Naive B cell (primary cell): ENCODE measurements at regions not wholly inside any gene's neighbourhood (a gene's known extent, or its start where the extent isn't known, plus 50 kb on each side); places are given as distances from the start of the nearest gene placed in this dataset.
"Not testable (repeated sequence)": the region's sequence is repeated elsewhere in the genome, so short reads cannot be mapped to it uniquely, and the experiment has no call there.

Experiments
- ATAC-seq, 2 donors: fragments of 150-1000 bp; cut with Tn5 transposase; 2 replicates each; pipeline ENCODE4 v1.10.0; 2021; ENCODE audit warnings: low read depth in 2 of 2, mild to moderate bottlenecking in 2 of 2, moderate library complexity in 2 of 2
- DNase-seq: peaks from one replicate; pipeline ENCODE4 v3.0.0; 2022
- H3K27ac Mint-ChIP-seq, 6 donors: one replicate each; pipeline ENCODE4 v1.8.0; 2020 to 2022; ENCODE audit warnings: mild to moderate bottlenecking in 6 of 6, mixed read lengths in 6 of 6, moderate library complexity in 5 of 6, inconsistent platforms in 2 of 6
- H3K27me3 Mint-ChIP-seq, 3 donors: one replicate each; pipeline ENCODE4 v1.8.0; 2021 to 2022; ENCODE audit warnings: mixed read lengths in 3 of 3, mild to moderate bottlenecking in 1 of 3
- H3K36me3 Mint-ChIP-seq, 2 donors: one replicate each; pipeline ENCODE4 v1.8.0; 2020 to 2022; ENCODE audit warnings: mixed read lengths in 2 of 2, inconsistent platforms in 1 of 2, mild to moderate bottlenecking in 1 of 2
- H3K4me1 Mint-ChIP-seq, 3 donors: one replicate each; pipeline ENCODE4 v1.8.0; 2020 to 2022; ENCODE audit warnings: mixed read lengths in 3 of 3, inconsistent platforms in 1 of 3, mild to moderate bottlenecking in 1 of 3, moderate library complexity in 1 of 3
- H3K4me3 Mint-ChIP-seq, 8 donors: one replicate each; pipeline ENCODE4 v1.8.0; 2020 to 2022; ENCODE audit warnings: mild to moderate bottlenecking in 8 of 8, mixed read lengths in 8 of 8, moderate library complexity in 8 of 8, inconsistent platforms in 2 of 8
- H3K9me3 Mint-ChIP-seq, 7 donors: one replicate each; pipeline ENCODE4 v1.8.0; 2020 to 2022; ENCODE audit warnings: mixed read lengths in 7 of 7, mild to moderate bottlenecking in 5 of 7, inconsistent platforms in 2 of 7, moderate library complexity in 1 of 7

GRCh38 chr1:95167503-95167902, 50.3 kb downstream of the TLCD4 start:
- not testable (repeated sequence) for H3K4me1 Mint-ChIP-seq, ATAC-seq, DNase-seq, H3K4me3 Mint-ChIP-seq
- H3K27ac Mint-ChIP-seq, result peak overlapping the region in 2 of 6 donors; percentile 60 to 70
- peaks cover 5 to 39% (median 28%) of the 10 kb centered on the region in 3 donors for H3K27me3 Mint-ChIP-seq
- peaks cover 8 to 21% (median 12%) of the 10 kb centered on the region in 7 donors for H3K9me3 Mint-ChIP-seq
- H3K36me3 Mint-ChIP-seq, result peaks cover 0 to 27% of the 10 kb centered on the region in 2 donors

- peaks cover 6 to 16% (median 10%) of the 10 kb centered on the region in 7 donors for H3K9me3 Mint-ChIP-seq
- peaks cover 5 to 36% (median 25%) of the 10 kb centered on the region in 3 donors for H3K27me3 Mint-ChIP-seq
- DNase-seq (no peak), ATAC-seq (no peak)
- H3K36me3 Mint-ChIP-seq, result peaks cover 0 to 24% of the 10 kb centered on the region in 2 donors
- no peaks in the 10 kb centered on the region for H3K4me1 Mint-ChIP-seq
- H3K4me3 Mint-ChIP-seq, result no peak overlapping the region
- H3K27ac Mint-ChIP-seq, result peak overlapping the region in 1 of 6 donors; percentile 13
Measured at GRCh38 chr1:95168028-95168427, 50.9 kb downstream of the TLCD4 start.

GRCh38 chr1:95168761-95169351, 51.7 kb downstream of the TLCD4 start:
- Mint-ChIP-seq H3K27ac (no peak overlapping the region), H3K9me3 (peaks cover 3 to 12% (median 10%) of the 10 kb centered on the region in 7 donors), H3K4me1 (no peaks in the 10 kb centered on the region), H3K4me3 (no peak overlapping the region), H3K36me3 (peaks cover 0 to 20% of the 10 kb centered on the region in 2 donors), H3K27me3 (peaks cover 5 to 31% (median 20%) of the 10 kb centered on the region in 3 donors)
- DNase-seq (no peak), ATAC-seq (no peak)

GRCh38 chr1:95169548-95169947, 52.4 kb downstream of the TLCD4 start:
- no peak for DNase-seq
- no peak for ATAC-seq
- Mint-ChIP-seq H3K36me3 (peaks cover 0 to 16% of the 10 kb centered on the region in 2 donors), H3K4me1 (no peaks in the 10 kb centered on the region), H3K4me3 (no peak overlapping the region), H3K27me3 (peaks cover 5 to 30% (median 16%) of the 10 kb centered on the region in 3 donors), H3K9me3 (peaks cover under 1 to 10% (median 6%) of the 10 kb centered on the region in 7 donors), H3K27ac (no peak overlapping the region)

GRCh38 chr1:95171270-95172245, 54.4 kb downstream of the TLCD4 start:
- ATAC-seq (no peak), DNase-seq (no peak)
- Mint-ChIP-seq H3K36me3 (peaks cover 0 to 9% of the 10 kb centered on the region in 2 donors), H3K9me3 (peaks cover 0 to 5% (median 3%) of the 10 kb centered on the region in 7 donors), H3K4me1 (peaks cover 5 to 14% (median 6%) of the 10 kb centered on the region in 3 donors), H3K27ac (peak overlapping the region in 1 of 6 donors; percentile 16), H3K27me3 (peaks cover 0 to 15% (median 5%) of the 10 kb centered on the region in 3 donors), H3K4me3 (no peak overlapping the region)

- peaks cover 22 to 29% (median 25%) of the 10 kb centered on the region in 3 donors for H3K4me1 Mint-ChIP-seq
- peak overlapping the region; percentile 1 to 98 (median 48) for H3K27ac Mint-ChIP-seq
- H3K9me3 Mint-ChIP-seq, result peaks cover 0 to 5% (median 0%) of the 10 kb centered on the region in 7 donors
- DNase-seq (peak; percentile 43), ATAC-seq (peak; percentile 100)
- H3K4me3 Mint-ChIP-seq, result peak overlapping the region in 6 of 8 donors; percentile 9 to 76 (median 59)
- no peaks in the 10 kb centered on the region for H3K27me3 Mint-ChIP-seq
- H3K36me3 Mint-ChIP-seq, result no peaks in the 10 kb centered on the region
Measured at GRCh38 chr1:95176861-95177260, 57.1 kb upstream of the RWDD3 start.

- Mint-ChIP-seq H3K27me3 (peaks cover 4 to 17% (median 16%) of the 10 kb centered on the region in 3 donors), H3K36me3 (peaks cover 4 to 9% of the 10 kb centered on the region in 2 donors), H3K27ac (peak overlapping the region in 4 of 6 donors; percentile 0 to 91 (median 25)), H3K4me1 (peaks cover 22 to 29% (median 25%) of the 10 kb centered on the region in 3 donors), H3K9me3 (peaks cover 0 to 5% (median 0%) of the 10 kb centered on the region in 7 donors), H3K4me3 (no peak overlapping the region)
- DNase-seq (no peak), ATAC-seq (no peak)
Measured at GRCh38 chr1:95179205-95179986, 54.6 kb upstream of the RWDD3 start.

GRCh38 chr1:95180371-95180770, 53.6 kb upstream of the RWDD3 start:
- H3K36me3 Mint-ChIP-seq, result peaks cover 4 to 14% of the 10 kb centered on the region in 2 donors
- ATAC-seq (no peak), DNase-seq (no peak)
- H3K4me1 Mint-ChIP-seq, result peaks cover 20 to 27% (median 22%) of the 10 kb centered on the region in 3 donors
- peaks cover 0 to under 1% (median 0%) of the 10 kb centered on the region in 7 donors for H3K9me3 Mint-ChIP-seq
- H3K27me3 Mint-ChIP-seq, result peaks cover 10 to 27% (median 25%) of the 10 kb centered on the region in 3 donors
- H3K4me3 Mint-ChIP-seq, result no peak overlapping the region
- H3K27ac Mint-ChIP-seq, result no peak overlapping the region

GRCh38 chr1:95181096-95181495, 52.9 kb upstream of the RWDD3 start:
- Mint-ChIP-seq H3K27me3 (peaks cover 10 to 30% (median 25%) of the 10 kb centered on the region in 3 donors), H3K9me3 (peaks cover 0 to 1% (median 0%) of the 10 kb centered on the region in 7 donors), H3K36me3 (peaks cover 4 to 14% of the 10 kb centered on the region in 2 donors), H3K4me1 (peaks cover 16 to 20% (median 19%) of the 10 kb centered on the region in 3 donors), H3K4me3 (no peak overlapping the region), H3K27ac (no peak overlapping the region)
- no peak for DNase-seq
- ATAC-seq, result no peak

GRCh38 chr1:95183952-95184351, 50.1 kb upstream of the RWDD3 start:
- H3K4me3 Mint-ChIP-seq, result no peak overlapping the region
- H3K4me1 Mint-ChIP-seq, result peaks cover 5 to 6% (median 5%) of the 10 kb centered on the region in 3 donors

More at GRCh38 chr1:95183952-95184351, 50.1 kb upstream of the RWDD3 start:
- Mint-ChIP-seq H3K9me3 (peaks cover 0 to 5% (median 0%) of the 10 kb centered on the region in 7 donors), H3K27ac (no peak overlapping the region), H3K36me3 (peaks cover 4 to 14% of the 10 kb centered on the region in 2 donors), H3K27me3 (peaks cover 10 to 38% (median 25%) of the 10 kb centered on the region in 3 donors)
- no peak for DNase-seq
- no peak for ATAC-seq
